PC-9 (cell line): ENCODE measurements at regions not wholly inside any gene's neighbourhood (a gene's known extent, or its start where the extent isn't known, plus 50 kb on each side); places are given as distances from the start of the nearest gene placed in this dataset.

Source experiments
- BruUV-seq: library from RNA; stranded (reverse); fragments of 400-500 nt; replicated peaks from 2 replicates; lab custom pipeline; 2021; lab: Mats Ljungman, UMichigan
- CTCF ChIA-PET: fragments of 300-600 bp; sonication (Branson Sonifier 250); formaldehyde crosslinking; loops from one replicate; lab custom pipeline; 2022; ENCODE audit warnings: antibody characterized with exemption; lab: Charles Lee
- POLR2A ChIA-PET: fragments of 300-600 bp; sonication (Branson Sonifier 250); formaldehyde crosslinking; loops from one replicate; lab custom pipeline; 2022; ENCODE audit warnings: antibody characterized with exemption; ENCODE audit not compliant: unreplicated experiment; lab: Charles Lee
- DNase-seq, 2 experiments: peaks; one replicate each; pipeline versions ENCODE4 v3.0.0 to v3.0.0-alpha.2; 2015 to 2022; ENCODE audit warnings: mixed read lengths in 1 of 2
- H2AFZ ChIP-seq: fragments of 200-600 bp; sonication (generic); 2 replicates; pipeline ENCODE4 v1.8.1; 2017; ENCODE audit warnings: antibody characterized with exemption
- H3F3A ChIP-seq: fragments of 200-600 bp; sonication (generic); 2 replicates; pipeline ENCODE4 v1.8.1; 2017; ENCODE audit warnings: antibody characterized with exemption, mild to moderate bottlenecking, low read depth; ENCODE audit not compliant: insufficient read depth
- H3K27ac ChIP-seq: fragments of 200-600 bp; sonication (generic); 2 replicates; pipeline ENCODE4 v1.6.1; 2016; ENCODE audit warnings: mixed run types
- H3K27me3 ChIP-seq: fragments of 200-600 bp; sonication (generic); 2 replicates; pipeline ENCODE4 v1.6.1; 2016; ENCODE audit warnings: low read depth, mixed run types; ENCODE audit not compliant: insufficient read depth
- H3K36me3 ChIP-seq: fragments of 200-600 bp; sonication (generic); 2 replicates; pipeline ENCODE4 v1.6.1; 2016; ENCODE audit warnings: low read depth, mixed run types
- H3K4me1 ChIP-seq: fragments of 200-600 bp; sonication (generic); replicated peaks from 2 replicates; pipeline ENCODE4 v1.6.1; 2016; ENCODE audit warnings: mixed run types; ENCODE audit not compliant: insufficient read depth
- H3K4me2 ChIP-seq: fragments of 200-600 bp; sonication (generic); 2 replicates; pipeline ENCODE4 v1.6.1; 2017; ENCODE audit warnings: mixed run types
- H3K4me3 ChIP-seq: fragments of 200-600 bp; sonication (generic); 2 replicates; pipeline ENCODE4 v1.6.1; 2016; ENCODE audit warnings: mixed run types
- H3K79me2 ChIP-seq: fragments of 200-600 bp; sonication (generic); 2 replicates; pipeline ENCODE4 v1.6.1; 2017; ENCODE audit warnings: low read depth, mixed run types
- H3K9me2 ChIP-seq: fragments of 200-600 bp; sonication (generic); 2 replicates; pipeline ENCODE4 v1.8.1; 2017; ENCODE audit warnings: mild to moderate bottlenecking; ENCODE audit not compliant: insufficient read depth
- H3K9me3 ChIP-seq: fragments of 200-600 bp; sonication (generic); 2 replicates; pipeline ENCODE4 v1.8.1; 2016; ENCODE audit warnings: low read depth; ENCODE audit not compliant: insufficient read depth
- H4K20me1 ChIP-seq: fragments of 200-600 bp; sonication (generic); 2 replicates; pipeline ENCODE4 v1.8.1; 2017; ENCODE audit not compliant: insufficient read depth
- EZH2 ChIP-seq: fragments of 200-600 bp; sonication (generic); IDR thresholded peaks from 2 replicates; pipeline ENCODE4 v1.8.0; 2017; ENCODE audit warnings: antibody characterized with exemption, low read depth
- intact Hi-C: fragments of 100-400 bp; cut with micrococcal nuclease; formaldehyde crosslinking; loops from one replicate; pipeline ENCODE4 v1.10.0; 2022; ENCODE audit not compliant: unreplicated experiment
- TF ChIP-seq, protein P1 (sequence below): fragments of 200-600 bp; sonication (generic); conservative IDR thresholded peaks from 2 replicates; pipeline ENCODE4 v1.6.1; 2017; ENCODE audit warnings: mixed run types, antibody characterized with exemption, mild to moderate bottlenecking, moderate library complexity

DNA sequence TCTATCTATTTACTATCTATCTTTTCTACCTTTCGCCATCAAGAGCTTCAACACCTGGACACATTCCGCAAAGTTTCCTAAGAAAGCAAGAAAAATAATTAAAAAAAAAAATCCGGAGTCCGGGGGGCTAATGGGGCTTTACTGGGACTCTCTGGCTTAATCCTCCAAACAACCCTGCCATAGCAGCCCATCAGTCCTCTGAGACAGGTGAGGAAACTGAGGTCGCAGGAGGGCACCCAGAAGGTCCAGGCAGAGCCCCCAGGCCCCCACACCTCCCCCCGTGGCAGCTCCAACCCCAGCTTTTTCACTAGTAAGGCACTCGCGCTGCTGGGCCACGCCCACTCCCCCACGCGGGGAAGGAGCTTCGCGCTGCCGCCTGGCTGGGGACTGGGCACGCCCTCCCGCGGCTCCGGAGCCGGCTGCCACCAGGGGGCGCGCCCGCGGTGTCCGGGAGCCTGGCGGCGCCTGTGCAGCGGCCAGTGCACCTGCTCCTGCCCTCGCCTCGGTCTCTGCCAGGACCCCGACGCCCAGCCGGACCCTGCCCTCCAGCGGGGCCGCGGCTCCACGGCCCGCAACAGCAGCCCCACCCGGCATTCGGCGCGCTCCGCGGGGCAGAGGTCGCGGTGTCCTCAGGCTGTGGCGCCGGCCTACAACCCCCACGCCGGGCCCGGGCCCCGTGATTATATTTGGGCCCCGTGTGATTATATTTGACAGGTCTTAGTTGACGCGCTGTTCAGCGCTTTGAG, 54.1 kb upstream of the SAMD11 start:
- TF ChIP-seq EZH2: no peak
- TF ChIP-seq, protein P1, sequence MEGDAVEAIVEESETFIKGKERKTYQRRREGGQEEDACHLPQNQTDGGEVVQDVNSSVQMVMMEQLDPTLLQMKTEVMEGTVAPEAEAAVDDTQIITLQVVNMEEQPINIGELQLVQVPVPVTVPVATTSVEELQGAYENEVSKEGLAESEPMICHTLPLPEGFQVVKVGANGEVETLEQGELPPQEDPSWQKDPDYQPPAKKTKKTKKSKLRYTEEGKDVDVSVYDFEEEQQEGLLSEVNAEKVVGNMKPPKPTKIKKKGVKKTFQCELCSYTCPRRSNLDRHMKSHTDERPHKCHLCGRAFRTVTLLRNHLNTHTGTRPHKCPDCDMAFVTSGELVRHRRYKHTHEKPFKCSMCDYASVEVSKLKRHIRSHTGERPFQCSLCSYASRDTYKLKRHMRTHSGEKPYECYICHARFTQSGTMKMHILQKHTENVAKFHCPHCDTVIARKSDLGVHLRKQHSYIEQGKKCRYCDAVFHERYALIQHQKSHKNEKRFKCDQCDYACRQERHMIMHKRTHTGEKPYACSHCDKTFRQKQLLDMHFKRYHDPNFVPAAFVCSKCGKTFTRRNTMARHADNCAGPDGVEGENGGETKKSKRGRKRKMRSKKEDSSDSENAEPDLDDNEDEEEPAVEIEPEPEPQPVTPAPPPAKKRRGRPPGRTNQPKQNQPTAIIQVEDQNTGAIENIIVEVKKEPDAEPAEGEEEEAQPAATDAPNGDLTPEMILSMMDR: peak; percentile 70
- intact Hi-C loops: loop anchor here (1.0 kb wide), 1 partner anchor 107 kb away; no protein-coding TSS in a partner anchor
- Histone ChIP-seq H3K36me3 (no peaks in the 10 kb centered on the region), H4K20me1 (no peaks in the 10 kb centered on the region), H3K79me2 (no peaks in the 10 kb centered on the region), H3K9me3 (no peaks in the 10 kb centered on the region), H2AFZ (peak overlapping the region; percentile 69; the same call in 1 of the 2 replicates), H3K4me1 (no peaks in the 10 kb centered on the region; the same call in 1 of the 2 replicates), H3K27me3 (no peaks in the 10 kb centered on the region), H3K4me2 (peak overlapping the region; percentile 70), H3K27ac (no peak overlapping the region), H3K9me2 (no peaks in the 10 kb centered on the region), H3K4me3 (no peak overlapping the region; the same call in 1 of the 2 replicates), H3F3A (no peaks in the 10 kb centered on the region)
- ChIA-PET CTCF (interaction anchor here (0.6 kb wide), 1 partner anchor 478 kb away, joined by 4 read pairs; no protein-coding TSS in a partner anchor), POLR2A (no interaction called here)
- no TSS peak for BruUV-seq
- DNase-seq: peak in 1 of 2 experiments; percentile 77
